ENCODE measurements at regions not wholly inside any gene's neighbourhood (a gene's known extent, or its start where the extent isn't known, plus 50 kb on each side); places are given as distances from the start of the nearest gene placed in this dataset.
A peak's percentile ranks its signal among the peaks of the same experiment; 100 is the strongest.

- no peak for DNase-seq (ENCODE audit: low read depth in 1 of 2, low spot score in 1 of 2)
- H3K27ac ChIP-seq (replicated peaks): no peak overlapping the region
- H3K4me3 ChIP-seq (replicated peaks; ENCODE audit: insufficient read depth, low read length): no peak overlapping the region
- no peaks in the 10 kb centered on the region for H3K27me3 ChIP-seq (ENCODE audit: insufficient read depth, poor library complexity, severe bottlenecking)
- TF ChIP-seq SPI1 (IDR thresholded peaks at IDR 0.05; ENCODE audit: borderline replicate concordance, low read depth): no peak
- TF ChIP-seq, protein P1, sequence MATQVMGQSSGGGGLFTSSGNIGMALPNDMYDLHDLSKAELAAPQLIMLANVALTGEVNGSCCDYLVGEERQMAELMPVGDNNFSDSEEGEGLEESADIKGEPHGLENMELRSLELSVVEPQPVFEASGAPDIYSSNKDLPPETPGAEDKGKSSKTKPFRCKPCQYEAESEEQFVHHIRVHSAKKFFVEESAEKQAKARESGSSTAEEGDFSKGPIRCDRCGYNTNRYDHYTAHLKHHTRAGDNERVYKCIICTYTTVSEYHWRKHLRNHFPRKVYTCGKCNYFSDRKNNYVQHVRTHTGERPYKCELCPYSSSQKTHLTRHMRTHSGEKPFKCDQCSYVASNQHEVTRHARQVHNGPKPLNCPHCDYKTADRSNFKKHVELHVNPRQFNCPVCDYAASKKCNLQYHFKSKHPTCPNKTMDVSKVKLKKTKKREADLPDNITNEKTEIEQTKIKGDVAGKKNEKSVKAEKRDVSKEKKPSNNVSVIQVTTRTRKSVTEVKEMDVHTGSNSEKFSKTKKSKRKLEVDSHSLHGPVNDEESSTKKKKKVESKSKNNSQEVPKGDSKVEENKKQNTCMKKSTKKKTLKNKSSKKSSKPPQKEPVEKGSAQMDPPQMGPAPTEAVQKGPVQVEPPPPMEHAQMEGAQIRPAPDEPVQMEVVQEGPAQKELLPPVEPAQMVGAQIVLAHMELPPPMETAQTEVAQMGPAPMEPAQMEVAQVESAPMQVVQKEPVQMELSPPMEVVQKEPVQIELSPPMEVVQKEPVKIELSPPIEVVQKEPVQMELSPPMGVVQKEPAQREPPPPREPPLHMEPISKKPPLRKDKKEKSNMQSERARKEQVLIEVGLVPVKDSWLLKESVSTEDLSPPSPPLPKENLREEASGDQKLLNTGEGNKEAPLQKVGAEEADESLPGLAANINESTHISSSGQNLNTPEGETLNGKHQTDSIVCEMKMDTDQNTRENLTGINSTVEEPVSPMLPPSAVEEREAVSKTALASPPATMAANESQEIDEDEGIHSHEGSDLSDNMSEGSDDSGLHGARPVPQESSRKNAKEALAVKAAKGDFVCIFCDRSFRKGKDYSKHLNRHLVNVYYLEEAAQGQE (IDR thresholded peaks at IDR 0.05; ENCODE audit: insufficient replicate concordance, low read depth): no peak
- no peak for TF ChIP-seq CTCF (IDR thresholded peaks at IDR 0.05; ENCODE audit: insufficient read depth, low read length)
- no peak for TF ChIP-seq POLR2AphosphoS5 (IDR thresholded peaks at IDR 0.05; ENCODE audit: low read depth)
- no peak for TF ChIP-seq GABPA (IDR thresholded peaks at IDR 0.05; ENCODE audit: low read depth)
Measured at GRCh38 chrX:7512845-7513244, 330.1 kb upstream of the VCX start.

DNA sequence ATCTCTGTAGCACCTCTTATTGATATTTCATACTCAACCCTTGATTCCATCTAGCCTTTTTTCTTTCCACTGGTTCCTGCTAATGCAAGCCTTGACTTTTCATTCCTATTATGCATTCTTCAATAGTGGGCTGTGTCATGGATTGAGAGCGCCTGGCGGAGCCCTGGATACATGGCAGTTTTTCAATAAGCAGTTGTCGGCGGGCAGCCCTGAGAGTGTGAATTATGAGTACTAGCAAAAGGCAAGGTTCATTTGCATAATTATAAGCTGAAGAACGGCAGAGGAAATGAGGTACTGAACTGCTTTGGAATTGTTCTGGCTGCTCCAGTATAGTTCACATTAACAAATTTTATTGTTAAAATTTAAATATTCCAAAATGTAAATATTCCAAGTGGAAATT lies 339.7 kb upstream of the VCX start:
- no peak overlapping the region for H3K4me3 ChIP-seq (replicated peaks; ENCODE audit: insufficient read depth, low read length)
- no peak for DNase-seq (ENCODE audit: low read depth in 1 of 2, low spot score in 1 of 2)
- H3K27ac ChIP-seq (replicated peaks): no peak overlapping the region
- no peaks in the 10 kb centered on the region for H3K27me3 ChIP-seq (ENCODE audit: insufficient read depth, poor library complexity, severe bottlenecking)
- no peak for TF ChIP-seq GABPA (IDR thresholded peaks at IDR 0.05; ENCODE audit: low read depth)

DNA sequence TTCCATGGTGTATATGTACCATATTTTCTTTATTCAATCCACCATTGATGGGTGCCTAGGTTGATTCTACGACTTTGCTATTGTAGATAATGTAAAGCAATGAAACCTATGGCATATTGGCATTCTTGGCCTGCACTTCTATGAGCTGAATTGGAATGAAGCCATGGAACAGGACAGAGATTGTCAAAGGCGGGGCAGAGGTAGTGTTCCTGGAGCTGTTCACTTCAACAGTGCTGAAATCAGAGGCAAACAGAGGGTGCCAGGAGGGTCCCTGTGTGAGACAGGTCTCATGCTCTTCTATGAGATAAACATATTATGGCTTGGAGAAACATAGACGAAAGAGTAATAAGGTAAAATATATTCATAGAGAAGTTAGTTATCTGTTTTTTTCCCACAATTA lies 342.6 kb upstream of the VCX start:
- H3K4me3 ChIP-seq (replicated peaks; ENCODE audit: insufficient read depth, low read length): no peak overlapping the region
- H3K27me3 ChIP-seq (ENCODE audit: insufficient read depth, poor library complexity, severe bottlenecking): no peaks in the 10 kb centered on the region
- no peak overlapping the region for H3K27ac ChIP-seq (replicated peaks)
- no peak for DNase-seq (ENCODE audit: low read depth in 1 of 2, low spot score in 1 of 2)
- TF ChIP-seq, protein P1 (IDR thresholded peaks at IDR 0.05; ENCODE audit: insufficient replicate concordance, low read depth): peak; percentile 80
- no peak for TF ChIP-seq CTCF (IDR thresholded peaks at IDR 0.05; ENCODE audit: insufficient read depth, low read length)

DNA sequence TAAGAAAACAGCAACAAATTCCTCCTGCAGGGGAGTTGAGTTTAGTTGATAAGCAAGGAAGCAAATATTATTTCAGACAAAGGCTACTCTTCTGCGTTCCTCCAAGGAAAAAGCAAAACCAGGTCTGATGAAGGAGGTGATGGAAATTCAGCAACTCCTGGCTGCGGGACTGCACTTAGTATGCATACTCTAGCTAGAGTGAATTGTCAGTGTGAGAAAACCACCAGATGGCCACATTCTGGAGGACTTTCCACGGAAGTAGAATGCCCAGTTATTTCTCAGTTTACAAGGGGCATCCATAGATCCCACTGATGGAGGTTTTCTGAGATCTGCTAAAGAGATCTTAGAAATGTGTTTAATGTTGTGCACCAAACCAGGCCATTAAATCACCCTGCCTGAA lies 338.6 kb upstream of the PUDP start:
- no peak overlapping the region for H3K4me3 ChIP-seq (replicated peaks; ENCODE audit: insufficient read depth, low read length)
- no peak overlapping the region for H3K27ac ChIP-seq (replicated peaks)
- no peak for TF ChIP-seq POLR2AphosphoS5 (IDR thresholded peaks at IDR 0.05; ENCODE audit: low read depth)
- TF ChIP-seq GABPA (IDR thresholded peaks at IDR 0.05; ENCODE audit: low read depth): no peak
- TF ChIP-seq, protein P1 (IDR thresholded peaks at IDR 0.05; ENCODE audit: insufficient replicate concordance, low read depth): no peak
- TF ChIP-seq SPI1 (IDR thresholded peaks at IDR 0.05; ENCODE audit: borderline replicate concordance, low read depth): no peak
- no peak for TF ChIP-seq CTCF (IDR thresholded peaks at IDR 0.05; ENCODE audit: insufficient read depth, low read length)
- no peaks in the 10 kb centered on the region for H3K27me3 ChIP-seq (ENCODE audit: insufficient read depth, poor library complexity, severe bottlenecking)
- DNase-seq (ENCODE audit: low read depth in 1 of 2, low spot score in 1 of 2): no peak
